NB4 (cell line): ENCODE measurements at regions not wholly inside any gene's neighbourhood (a gene's known extent, or its start where the extent isn't known, plus 50 kb on each side); places are given as distances from the start of the nearest gene placed in this dataset.

Source experiments
- DNase-seq: peaks from one replicate; pipeline ENCODE4 v3.0.0; 2010; ENCODE audit warnings: low read depth
- H3K4me3 ChIP-seq: one replicate; pipeline ENCODE4 v1.5.1; 2011; ENCODE audit warnings: mild to moderate bottlenecking, low read depth, low read length, moderate library complexity
- CTCF ChIP-seq: IDR thresholded peaks from one replicate; pipeline ENCODE4 v1.5.1; 2012; ENCODE audit warnings: low read depth, low read length
- MAX ChIP-seq: IDR thresholded peaks from 2 replicates; pipeline ENCODE4 v1.6.1; 2011; ENCODE audit warnings: low read depth, low read length
- MYC ChIP-seq: IDR thresholded peaks from 2 replicates; pipeline ENCODE4 v1.6.1; 2011; ENCODE audit warnings: low read depth, low read length
- POLR2A ChIP-seq: IDR thresholded peaks from 2 replicates; pipeline ENCODE4 v1.6.1; 2011; ENCODE audit warnings: mild to moderate bottlenecking; ENCODE audit not compliant: insufficient read length; ENCODE audit errors: extremely low read depth

- no peak overlapping the region for H3K4me3 ChIP-seq
- DNase-seq, result no peak
- no peak for TF ChIP-seq POLR2A
- TF ChIP-seq MAX, result no peak
- no peak for TF ChIP-seq CTCF
- no peak for TF ChIP-seq MYC
Measured at GRCh38 chr20:39632757-39633156, 670.6 kb downstream of the DHX35 start.

- DNase-seq, result no peak
- no peak overlapping the region for H3K4me3 ChIP-seq
- TF ChIP-seq MAX, result no peak
- TF ChIP-seq POLR2A, result no peak
- TF ChIP-seq CTCF, result no peak
- TF ChIP-seq MYC, result no peak
Measured at GRCh38 chr20:39632176-39632575, 670.0 kb downstream of the DHX35 start.

- H3K4me3 ChIP-seq, result no peak overlapping the region
- TF ChIP-seq CTCF, result no peak
- TF ChIP-seq POLR2A, result no peak
- TF ChIP-seq MAX, result no peak
- no peak for TF ChIP-seq MYC
- no peak for DNase-seq
Measured at GRCh38 chr20:39631557-39631956, 669.4 kb downstream of the DHX35 start.

GRCh38 chr20:39630215-39630908, 668.2 kb downstream of the DHX35 start:
- TF ChIP-seq CTCF (no peak), MAX (no peak), POLR2A (no peak), MYC (no peak)
- no peak for DNase-seq
- H3K4me3 ChIP-seq, result no peak overlapping the region

- no peak for TF ChIP-seq CTCF
- TF ChIP-seq MYC, result no peak
- no peak for TF ChIP-seq MAX
- TF ChIP-seq POLR2A, result no peak
- DNase-seq, result no peak
- H3K4me3 ChIP-seq, result no peak overlapping the region
Measured at GRCh38 chr20:39627765-39628164, 665.6 kb downstream of the DHX35 start.
